SK-MEL-5 (cell line): ENCODE measurements at regions not wholly inside any gene's neighbourhood (a gene's known extent, or its start where the extent isn't known, plus 50 kb on each side); places are given as distances from the start of the nearest gene placed in this dataset.
"Not testable (repeated sequence)": the region's sequence is repeated elsewhere in the genome, so short reads cannot be mapped to it uniquely, and the experiment has no call there.

ENCODE experiments used
- DNase-seq: peaks from one replicate; pipeline ENCODE4 v3.0.0-alpha.2; 2016; ENCODE audit warnings: low read depth, low spot score
- in situ Hi-C: cut with HindIII; loops from 2 replicates; pipeline ENCODE4 v1.10.0; 2016; ENCODE audit warnings: low sequenced_read_pairs, high pct_unique_total_duplicates, low pct_unique_long_range_greater_than_20kb

DNA sequence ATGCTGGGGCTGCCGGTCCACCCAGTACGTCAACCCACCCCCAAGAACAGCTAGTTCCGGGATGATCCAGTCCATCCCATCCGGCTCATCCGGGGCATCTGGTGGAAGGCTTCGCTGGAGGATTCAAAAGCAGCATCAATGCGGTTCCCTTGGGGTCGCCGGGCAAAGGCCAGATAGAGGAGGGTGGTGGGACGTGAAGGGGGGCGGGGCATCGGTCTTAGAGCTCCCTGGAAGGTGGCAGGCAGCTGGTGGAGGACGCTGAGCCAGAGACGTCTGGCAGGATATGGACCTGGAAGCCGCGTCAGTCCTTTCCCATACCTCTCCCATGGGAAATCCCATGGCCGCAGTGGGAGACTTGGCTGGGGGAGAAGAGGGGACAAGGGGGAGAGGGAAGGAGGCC lies 1500.8 kb upstream of the DEFB115 start:
- DNase-seq, result no peak
- in situ Hi-C loops, result no loop called here

- DNase-seq, in situ Hi-C loops: not testable (repeated sequence)
Observed at GRCh38 chr20:29761621-29762385, 1495.7 kb upstream of the DEFB115 start.

GRCh38 chr20:29762620-29763019 lies 1494.8 kb upstream of the DEFB115 start:
- in situ Hi-C loops, result no loop called here
- no peak for DNase-seq

DNA sequence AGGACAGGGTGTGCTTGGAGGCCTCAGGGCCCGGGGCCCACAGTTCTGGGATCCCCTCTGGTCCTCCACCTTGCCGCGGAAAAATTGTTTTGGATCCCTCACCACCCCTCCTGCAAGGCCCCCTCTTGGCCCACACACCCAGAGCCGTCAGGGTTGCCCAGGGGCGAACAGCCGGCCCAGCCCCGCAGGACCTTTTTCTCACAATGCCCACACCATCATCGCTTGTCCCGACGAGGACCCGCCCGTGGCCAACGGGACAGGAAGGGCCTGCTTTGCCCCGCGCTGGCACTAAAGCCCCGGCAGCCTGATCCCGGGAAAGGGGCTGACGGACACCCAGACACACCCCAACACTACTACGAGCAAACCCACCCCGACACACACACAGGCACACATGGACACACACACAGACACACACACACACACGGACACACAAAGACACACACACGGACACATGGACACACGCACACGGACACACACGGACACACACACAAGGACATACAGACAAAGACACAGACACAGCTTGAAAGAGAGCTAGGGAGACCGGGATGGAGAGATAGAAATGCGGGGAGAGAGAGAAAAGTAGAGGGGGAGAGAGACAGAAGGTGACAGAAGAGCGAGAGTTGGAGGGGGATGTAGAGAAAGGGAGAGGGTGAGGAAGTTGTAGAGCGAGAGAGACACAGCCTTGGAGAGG lies 1493.5 kb upstream of the DEFB115 start:
- in situ Hi-C loops, result no loop called here
- DNase-seq, result no peak

DNA sequence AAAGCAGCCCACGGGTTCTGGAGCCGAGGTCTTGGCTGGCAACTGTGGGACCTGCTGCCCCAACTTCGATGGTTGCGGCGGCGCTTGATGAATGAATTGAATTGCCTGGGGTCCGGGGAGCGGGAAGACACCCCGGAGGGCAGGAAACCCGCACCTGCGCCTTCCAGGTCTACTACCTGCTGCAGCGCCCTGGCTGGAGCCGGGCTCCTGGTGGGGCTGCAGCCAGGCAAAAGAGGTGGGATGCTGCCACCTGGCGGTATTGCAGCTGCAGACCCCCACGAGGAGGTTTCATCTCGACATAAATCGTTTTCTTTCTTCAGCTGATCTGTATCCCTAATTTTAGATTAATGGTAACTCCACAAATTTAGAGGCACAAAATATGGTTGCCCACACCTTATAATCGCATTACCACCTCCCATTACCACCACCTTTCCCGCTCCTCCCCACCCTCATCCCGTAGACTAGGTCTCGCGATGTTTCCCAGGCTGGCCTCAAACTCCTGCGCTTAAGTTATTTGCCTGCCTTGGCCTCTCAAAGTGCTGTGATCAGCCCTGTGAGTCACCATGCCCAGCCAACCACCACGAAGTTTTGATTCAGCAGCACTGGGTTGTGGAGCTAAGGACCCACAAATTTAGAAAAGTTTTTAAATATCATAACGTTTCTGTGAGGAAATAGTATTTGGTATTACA lies 1492.4 kb upstream of the DEFB115 start:
- DNase-seq, result peak; percentile 94
- in situ Hi-C loops, result not testable (repeated sequence)

- in situ Hi-C loops, DNase-seq: not testable (repeated sequence)
Observed at GRCh38 chr20:29778033-29778432, 1479.4 kb upstream of the DEFB115 start.

GRCh38 chr20:29781217-29781616 lies 1476.2 kb upstream of the DEFB115 start:
- DNase-seq, in situ Hi-C loops: not testable (repeated sequence)

- in situ Hi-C loops, DNase-seq: not testable (repeated sequence)
Observed at GRCh38 chr20:29781891-29782290, 1475.6 kb upstream of the DEFB115 start.

GRCh38 chr20:29787456-29787855 lies 1470.0 kb upstream of the DEFB115 start:
- in situ Hi-C loops, DNase-seq: not testable (repeated sequence)

- in situ Hi-C loops, result no loop called here
- no peak for DNase-seq
Observed at GRCh38 chr20:29790510-29790909, 1467.0 kb upstream of the DEFB115 start.

DNA sequence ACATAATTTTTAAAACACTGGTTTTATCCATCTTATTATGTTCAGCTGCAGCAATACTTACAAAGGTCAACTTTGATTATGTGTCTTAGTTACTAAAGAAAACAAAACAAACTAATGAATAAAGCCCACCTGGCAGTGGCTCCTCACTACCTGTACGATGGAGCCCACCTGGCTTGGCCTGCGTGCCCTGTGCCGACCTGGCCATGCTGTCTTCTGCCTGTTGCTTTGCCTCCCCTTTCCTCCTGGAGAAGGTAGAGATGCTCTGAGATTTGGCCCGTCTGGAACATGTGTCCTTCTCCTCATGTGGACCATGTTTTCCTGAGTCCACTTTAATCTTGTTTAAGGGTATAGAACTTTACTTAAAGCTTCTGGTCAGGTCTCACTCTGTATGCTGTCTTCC lies 1426.0 kb upstream of the DEFB115 start:
- in situ Hi-C loops, DNase-seq: not testable (repeated sequence)

GRCh38 chr20:29868014-29868413 lies 1389.5 kb upstream of the DEFB115 start:
- DNase-seq, in situ Hi-C loops: not testable (repeated sequence)

- DNase-seq, in situ Hi-C loops: not testable (repeated sequence)
Observed at GRCh38 chr20:29868688-29869087, 1388.8 kb upstream of the DEFB115 start.

DNA sequence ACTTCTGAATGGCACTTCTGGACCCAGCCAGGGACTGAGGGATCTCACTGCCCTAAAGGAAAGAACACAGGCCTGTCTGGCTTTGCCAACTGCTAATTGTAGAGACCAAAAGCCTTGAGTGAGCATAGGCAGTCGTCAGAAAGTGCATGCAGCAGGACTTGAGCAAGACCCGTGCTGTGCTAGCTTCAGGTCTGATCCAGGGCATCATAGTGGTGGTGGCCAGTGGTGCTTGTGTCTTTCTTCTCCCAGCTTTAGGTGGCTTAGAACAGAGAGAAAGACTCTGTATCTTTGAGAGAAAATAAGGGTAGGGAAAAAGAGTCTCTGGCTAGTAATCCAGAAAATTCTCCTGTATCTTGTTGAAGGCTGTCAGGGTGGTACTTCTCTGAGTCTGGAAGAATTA lies 1385.6 kb upstream of the DEFB115 start:
- in situ Hi-C loops, DNase-seq: not testable (repeated sequence)

DNA sequence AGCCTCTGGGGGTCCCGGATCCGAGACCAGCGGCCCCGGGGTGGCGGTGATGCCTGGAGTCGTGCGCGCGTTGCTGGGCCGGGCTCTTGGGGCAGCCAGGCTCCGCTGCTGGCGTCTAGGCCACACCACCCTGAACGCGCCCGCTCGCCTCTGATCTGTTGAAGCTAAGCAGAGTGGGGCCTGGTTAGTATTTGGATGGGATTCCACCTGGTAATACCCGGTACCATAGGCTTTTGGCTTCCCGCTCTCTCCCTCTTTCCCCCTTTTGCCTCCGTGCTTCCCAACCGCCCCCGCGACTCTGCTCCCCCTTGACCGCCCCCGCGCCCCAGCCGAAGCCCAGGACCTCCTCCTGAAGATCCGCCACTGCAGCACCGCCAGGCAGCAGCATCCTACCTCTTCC lies 1383.5 kb upstream of the DEFB115 start:
- in situ Hi-C loops, result no loop called here
- DNase-seq, result peak; percentile 38

- no peak for DNase-seq
- in situ Hi-C loops, result no loop called here
Observed at GRCh38 chr20:29874476-29875202, 1382.8 kb upstream of the DEFB115 start.

DNA sequence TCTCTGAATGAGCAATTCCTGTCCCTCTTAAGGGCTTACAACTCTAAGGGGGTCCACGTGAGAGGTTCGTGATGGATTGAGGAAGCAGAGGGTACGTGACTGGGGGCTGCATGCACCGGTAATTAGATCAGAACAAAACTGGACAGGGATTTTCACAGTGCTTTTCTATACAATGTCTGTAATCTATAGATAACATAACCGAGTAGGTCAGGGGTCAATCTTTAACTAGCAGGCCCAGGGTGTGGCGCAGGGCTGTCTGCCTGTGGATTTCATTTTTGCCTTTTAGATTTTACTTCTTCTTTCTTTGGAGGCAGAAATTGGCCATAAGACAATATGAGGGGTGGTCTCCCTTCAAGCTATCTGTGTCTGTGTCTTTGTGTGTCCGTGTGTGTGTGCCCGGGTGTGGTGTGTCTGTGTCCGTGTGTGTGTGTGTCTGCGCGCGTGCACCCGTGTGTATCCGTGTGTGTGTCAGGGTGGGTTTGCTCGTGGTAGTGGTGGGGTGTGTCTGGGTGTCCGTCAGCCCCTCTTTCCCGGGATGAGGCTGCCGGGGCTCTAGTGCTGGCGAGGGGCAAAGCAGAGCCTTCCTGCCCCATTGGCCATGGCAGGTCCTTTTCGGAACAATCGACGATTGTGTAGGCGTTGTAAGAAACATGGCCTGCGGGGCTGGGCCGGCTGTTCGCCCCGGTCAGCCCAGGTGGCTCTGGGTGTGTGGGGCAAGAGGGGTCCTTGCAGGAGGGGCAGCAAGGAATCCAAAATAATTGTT lies 1382.0 kb upstream of the DEFB115 start:
- DNase-seq, in situ Hi-C loops: not testable (repeated sequence)
